ENCODE measurements at regions not wholly inside any gene's neighbourhood (a gene's known extent, or its start where the extent isn't known, plus 50 kb on each side); places are given as distances from the start of the nearest gene placed in this dataset.
"Not testable (repeated sequence)": the region's sequence is repeated elsewhere in the genome, so short reads cannot be mapped to it uniquely, and the experiment has no call there.

- DNase-seq: no peak
These were observed 84.9 kb upstream of the NRN1 start for GRCh38 chr6:6091608-6092002.

GRCh38 chr6:6090861-6091607, 84.3 kb upstream of the NRN1 start:
- DNase-seq: no peak

- no peak for DNase-seq
These were observed 79.4 kb upstream of the NRN1 start for GRCh38 chr6:6085928-6086668.

- no peak for DNase-seq
These were observed 74.2 kb upstream of the NRN1 start for GRCh38 chr6:6080975-6081374.

- no peak for DNase-seq
These were observed 67.5 kb upstream of the NRN1 start for GRCh38 chr6:6074190-6074589.

- DNase-seq: not testable (repeated sequence)
These were observed 61.4 kb upstream of the NRN1 start for GRCh38 chr6:6068157-6068556.

GRCh38 chr6:6058054-6058444, 51.3 kb upstream of the NRN1 start:
- DNase-seq: peak; percentile 5

GRCh38 chr6:6057442-6058053, 50.8 kb upstream of the NRN1 start:
- DNase-seq: peak; percentile 48

Data from retina (tissue), 1 donor.